SK-N-SH (cell line): ENCODE measurements at regions not wholly inside any gene's neighbourhood (a gene's known extent, or its start where the extent isn't known, plus 50 kb on each side); places are given as distances from the start of the nearest gene placed in this dataset.
"Not testable (repeated sequence)": the region's sequence is repeated elsewhere in the genome, so short reads cannot be mapped to it uniquely, and the experiment has no call there.

Experiments
- CHD2 ChIP-seq: fragments of 150-350 bp; IDR thresholded peaks from 2 replicates; pipeline ENCODE4 v1.6.1; 2018; ENCODE audit warnings: low read length; ENCODE audit not compliant: partially characterized antibody
- JUND ChIP-seq: IDR thresholded peaks from 2 replicates; pipeline ENCODE4 v1.4.0; 2012
- MEF2A ChIP-seq: IDR thresholded peaks from 2 replicates; pipeline ENCODE4 v1.4.0; 2012; ENCODE audit warnings: low read depth, borderline replicate concordance
- POLR2AphosphoS5 ChIP-seq: IDR thresholded peaks from 2 replicates; pipeline ENCODE4 v1.6.1; 2012; ENCODE audit warnings: low read depth, low read length
- RFX5 ChIP-seq: IDR thresholded peaks from 2 replicates; pipeline ENCODE4 v1.6.1; 2012; ENCODE audit warnings: mild to moderate bottlenecking, improper control_type of control experiment, low read length
- SMC3 ChIP-seq: IDR thresholded peaks from 2 replicates; pipeline ENCODE4 v1.6.1; 2012; ENCODE audit warnings: low read depth, low read length, improper control_type of control experiment
- TF ChIP-seq, protein P1 (sequence below): fragments of 200-600 bp; sonication (generic); IDR thresholded peaks from 2 replicates; pipeline ENCODE4 v1.6.1; 2017; ENCODE audit warnings: antibody characterized with exemption, mild to moderate bottlenecking, moderate library complexity
- TF ChIP-seq, protein P2 (sequence below): IDR thresholded peaks from 2 replicates; pipeline ENCODE4 v1.4.0; 2012; ENCODE audit warnings: low read depth, borderline replicate concordance
- TF ChIP-seq, protein P3 (sequence below): IDR thresholded peaks from 2 replicates; pipeline ENCODE4 v1.4.0; 2012; ENCODE audit warnings: low read depth, borderline replicate concordance

DNA sequence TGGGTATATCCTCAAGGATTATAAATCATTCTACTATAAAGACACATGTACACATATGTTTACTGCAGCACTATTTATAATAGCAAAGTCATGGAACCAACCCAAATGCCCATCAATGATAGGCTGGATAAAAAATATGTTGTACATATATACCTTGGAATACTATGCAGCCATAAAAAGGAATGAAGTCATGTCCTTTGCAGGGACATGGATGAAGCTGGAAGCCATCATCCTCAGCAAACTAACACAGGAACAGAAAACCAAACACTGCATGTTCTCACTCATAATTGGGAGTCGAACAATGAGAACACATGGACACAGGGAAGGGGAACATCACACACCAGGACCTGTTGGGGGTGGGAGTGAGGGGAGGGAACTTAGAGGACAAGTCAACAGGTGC lies 715.0 kb upstream of the ADGRB3 start:
- TF ChIP-seq, protein P1, sequence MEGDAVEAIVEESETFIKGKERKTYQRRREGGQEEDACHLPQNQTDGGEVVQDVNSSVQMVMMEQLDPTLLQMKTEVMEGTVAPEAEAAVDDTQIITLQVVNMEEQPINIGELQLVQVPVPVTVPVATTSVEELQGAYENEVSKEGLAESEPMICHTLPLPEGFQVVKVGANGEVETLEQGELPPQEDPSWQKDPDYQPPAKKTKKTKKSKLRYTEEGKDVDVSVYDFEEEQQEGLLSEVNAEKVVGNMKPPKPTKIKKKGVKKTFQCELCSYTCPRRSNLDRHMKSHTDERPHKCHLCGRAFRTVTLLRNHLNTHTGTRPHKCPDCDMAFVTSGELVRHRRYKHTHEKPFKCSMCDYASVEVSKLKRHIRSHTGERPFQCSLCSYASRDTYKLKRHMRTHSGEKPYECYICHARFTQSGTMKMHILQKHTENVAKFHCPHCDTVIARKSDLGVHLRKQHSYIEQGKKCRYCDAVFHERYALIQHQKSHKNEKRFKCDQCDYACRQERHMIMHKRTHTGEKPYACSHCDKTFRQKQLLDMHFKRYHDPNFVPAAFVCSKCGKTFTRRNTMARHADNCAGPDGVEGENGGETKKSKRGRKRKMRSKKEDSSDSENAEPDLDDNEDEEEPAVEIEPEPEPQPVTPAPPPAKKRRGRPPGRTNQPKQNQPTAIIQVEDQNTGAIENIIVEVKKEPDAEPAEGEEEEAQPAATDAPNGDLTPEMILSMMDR: not testable (repeated sequence)
- TF ChIP-seq, protein P2, sequence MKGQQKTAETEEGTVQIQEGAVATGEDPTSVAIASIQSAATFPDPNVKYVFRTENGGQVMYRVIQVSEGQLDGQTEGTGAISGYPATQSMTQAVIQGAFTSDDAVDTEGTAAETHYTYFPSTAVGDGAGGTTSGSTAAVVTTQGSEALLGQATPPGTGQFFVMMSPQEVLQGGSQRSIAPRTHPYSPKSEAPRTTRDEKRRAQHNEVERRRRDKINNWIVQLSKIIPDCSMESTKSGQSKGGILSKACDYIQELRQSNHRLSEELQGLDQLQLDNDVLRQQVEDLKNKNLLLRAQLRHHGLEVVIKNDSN: not testable (repeated sequence)
- TF ChIP-seq MEF2A, JUND, RFX5, CHD2, POLR2AphosphoS5, SMC3: not testable (repeated sequence)
- TF ChIP-seq, protein P3, sequence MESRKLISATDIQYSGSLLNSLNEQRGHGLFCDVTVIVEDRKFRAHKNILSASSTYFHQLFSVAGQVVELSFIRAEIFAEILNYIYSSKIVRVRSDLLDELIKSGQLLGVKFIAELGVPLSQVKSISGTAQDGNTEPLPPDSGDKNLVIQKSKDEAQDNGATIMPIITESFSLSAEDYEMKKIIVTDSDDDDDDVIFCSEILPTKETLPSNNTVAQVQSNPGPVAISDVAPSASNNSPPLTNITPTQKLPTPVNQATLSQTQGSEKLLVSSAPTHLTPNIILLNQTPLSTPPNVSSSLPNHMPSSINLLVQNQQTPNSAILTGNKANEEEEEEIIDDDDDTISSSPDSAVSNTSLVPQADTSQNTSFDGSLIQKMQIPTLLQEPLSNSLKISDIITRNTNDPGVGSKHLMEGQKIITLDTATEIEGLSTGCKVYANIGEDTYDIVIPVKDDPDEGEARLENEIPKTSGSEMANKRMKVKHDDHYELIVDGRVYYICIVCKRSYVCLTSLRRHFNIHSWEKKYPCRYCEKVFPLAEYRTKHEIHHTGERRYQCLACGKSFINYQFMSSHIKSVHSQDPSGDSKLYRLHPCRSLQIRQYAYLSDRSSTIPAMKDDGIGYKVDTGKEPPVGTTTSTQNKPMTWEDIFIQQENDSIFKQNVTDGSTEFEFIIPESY: not testable (repeated sequence)
